HEK293 (cell line): ENCODE measurements at regions not wholly inside any gene's neighbourhood (a gene's known extent, or its start where the extent isn't known, plus 50 kb on each side); places are given as distances from the start of the nearest gene placed in this dataset.

ENCODE experiments used
- CTCF ChIA-PET: fragments of 350-600 bp; formaldehyde crosslinking; extraction: SDS; loops from one replicate; lab custom pipeline; 2021; ENCODE audit warnings: antibody characterized with exemption; lab: Yijun Ruan, JAX
- POLR2A ChIA-PET: fragments of 300-600 bp; formaldehyde crosslinking; extraction: SDS; loops from one replicate; lab custom pipeline; 2020; ENCODE audit warnings: antibody characterized with exemption, inconsistent platforms; lab: Yijun Ruan, JAX
- H3K27ac ChIP-seq: fragments of 200-500 bp; sonication (Bioruptor generic); 2 replicates; pipeline ENCODE4 v1.5.1; 2014; ENCODE audit warnings: low read depth, low read length, control low read depth, inconsistent platforms; ENCODE audit errors: extremely low read depth
- H3K36me3 ChIP-seq, 2 experiments: fragments of 200-500 bp in 1 of 2; sonication (Bioruptor generic) in 1 of 2; 1 replicate in 1 of 2; 2 replicates in 1 of 2; pipeline ENCODE4 v1.5.1; 2014 to 2017; ENCODE audit warnings: inconsistent platforms in 2 of 2, low read length in 2 of 2; ENCODE audit not compliant: control insufficient read depth in 2 of 2, insufficient read depth in 1 of 2
- H3K4me1 ChIP-seq: fragments of 200-500 bp; sonication (Bioruptor generic); 2 replicates; pipeline ENCODE4 v1.5.1; 2014; ENCODE audit warnings: mild to moderate bottlenecking, low read length, inconsistent platforms; ENCODE audit not compliant: control insufficient read depth, insufficient read depth
- H3K4me3 ChIP-seq: 2 replicates; pipeline ENCODE4 v1.5.1; 2011; ENCODE audit warnings: low read depth, mild to moderate bottlenecking, control low read depth, low read length, moderate library complexity
- H3K9me3 ChIP-seq: fragments of 200-500 bp; sonication (Bioruptor generic); 2 replicates; pipeline ENCODE4 v1.5.1; 2014; ENCODE audit warnings: low read depth, low read length, inconsistent platforms; ENCODE audit not compliant: control insufficient read depth, insufficient read depth
- GLI2 ChIP-seq: fragments of 450-650 bp; formaldehyde crosslinking; IDR thresholded peaks from 2 replicates; pipeline ENCODE4; 2017; ENCODE audit warnings: missing biosample characterization, missing genetic modification characterization, low read depth, borderline replicate concordance
- MEIS1 ChIP-seq: sonication (generic); formaldehyde crosslinking; IDR thresholded peaks from 2 replicates; pipeline ENCODE4 v1.8.1; 2022; ENCODE audit warnings: missing genetic modification reagents, mild to moderate bottlenecking, borderline replicate concordance
- SP2 ChIP-seq: fragments of 450-650 bp; formaldehyde crosslinking; IDR thresholded peaks from 2 replicates; pipeline ENCODE4 v1.5.1; 2016; ENCODE audit warnings: missing biosample characterization, missing genetic modification characterization
- ZBTB21 ChIP-seq: fragments of 450-650 bp; formaldehyde crosslinking; IDR thresholded peaks from 2 replicates; pipeline ENCODE4 v1.5.1; 2017; ENCODE audit warnings: missing biosample characterization, missing genetic modification characterization
- ZBTB48 ChIP-seq: fragments of 450-650 bp; formaldehyde crosslinking; IDR thresholded peaks from 2 replicates; pipeline ENCODE4 v1.5.1; 2016; ENCODE audit warnings: missing biosample characterization, missing genetic modification characterization
- ZFHX2 ChIP-seq: fragments of 450-650 bp; formaldehyde crosslinking; conservative IDR thresholded peaks from 2 replicates; pipeline ENCODE4 v1.5.1; 2016; ENCODE audit warnings: missing biosample characterization, missing genetic modification characterization
- ZNF175 ChIP-seq: fragments of 450-650 bp; formaldehyde crosslinking; IDR thresholded peaks from 2 replicates; pipeline ENCODE4 v1.5.1; 2016; ENCODE audit warnings: missing biosample characterization, missing genetic modification characterization
- ZNF211 ChIP-seq: fragments of 450-650 bp; formaldehyde crosslinking; IDR thresholded peaks from 2 replicates; pipeline ENCODE4 v1.5.1; 2016; ENCODE audit warnings: low read depth, missing biosample characterization, missing genetic modification characterization
- ZNF354C ChIP-seq: fragments of 450-650 bp; formaldehyde crosslinking; IDR thresholded peaks from 2 replicates; pipeline ENCODE4 v1.5.1; 2016; ENCODE audit warnings: missing biosample characterization, missing genetic modification characterization, low read depth, borderline replicate concordance
- ZNF423 ChIP-seq: fragments of 450-650 bp; formaldehyde crosslinking; IDR thresholded peaks from 2 replicates; pipeline ENCODE4 v1.5.1; 2016; ENCODE audit warnings: missing biosample characterization, missing genetic modification characterization
- ZNF433 ChIP-seq: fragments of 450-650 bp; formaldehyde crosslinking; IDR thresholded peaks from 2 replicates; pipeline ENCODE4 v1.5.1; 2016; ENCODE audit warnings: missing biosample characterization, missing genetic modification characterization, low read depth
- ZNF473 ChIP-seq: fragments of 450-650 bp; formaldehyde crosslinking; IDR thresholded peaks from 2 replicates; pipeline ENCODE4 v1.5.1; 2017; ENCODE audit warnings: missing biosample characterization, missing genetic modification characterization
- ZNF514 ChIP-seq: fragments of 450-650 bp; formaldehyde crosslinking; IDR thresholded peaks from 2 replicates; pipeline ENCODE4 v1.5.1; 2016; ENCODE audit warnings: missing biosample characterization, missing genetic modification characterization
- ZNF548 ChIP-seq: fragments of 450-650 bp; formaldehyde crosslinking; IDR thresholded peaks from 2 replicates; pipeline ENCODE4 v1.5.1; 2016; ENCODE audit warnings: missing biosample characterization, missing genetic modification characterization
- ZNF555 ChIP-seq: fragments of 450-650 bp; formaldehyde crosslinking; conservative IDR thresholded peaks from 2 replicates; pipeline ENCODE4 v1.5.1; 2017; ENCODE audit warnings: missing biosample characterization, mild to moderate bottlenecking, missing genetic modification characterization, inconsistent platforms
- ZNF560 ChIP-seq: fragments of 450-650 bp; formaldehyde crosslinking; IDR thresholded peaks from 2 replicates; pipeline ENCODE4 v1.5.1; 2017; ENCODE audit warnings: missing biosample characterization, missing genetic modification characterization, borderline replicate concordance
- ZNF654 ChIP-seq: fragments of 450-650 bp; formaldehyde crosslinking; IDR thresholded peaks from 2 replicates; pipeline ENCODE4 v1.5.1; 2016; ENCODE audit warnings: low read depth, missing biosample characterization, missing genetic modification characterization
- ZNF658 ChIP-seq: fragments of 450-650 bp; formaldehyde crosslinking; IDR thresholded peaks from 2 replicates; pipeline ENCODE4; 2016; ENCODE audit warnings: missing biosample characterization, missing genetic modification characterization
- ZNF677 ChIP-seq: fragments of 450-650 bp; IDR thresholded peaks from 2 replicates; pipeline ENCODE4 v1.5.0; 2018; ENCODE audit warnings: missing biosample characterization, mild to moderate bottlenecking, missing genetic modification characterization, moderate library complexity
- ZNF776 ChIP-seq: fragments of 450-650 bp; formaldehyde crosslinking; IDR thresholded peaks from 2 replicates; pipeline ENCODE4 v1.5.0; 2017; ENCODE audit warnings: missing biosample characterization, missing genetic modification characterization, borderline replicate concordance
- ZNF791 ChIP-seq: fragments of 450-650 bp; formaldehyde crosslinking; IDR thresholded peaks from 2 replicates; pipeline ENCODE4 v1.5.1; 2016; ENCODE audit warnings: missing biosample characterization, missing genetic modification characterization
- ZSCAN23 ChIP-seq: fragments of 450-650 bp; formaldehyde crosslinking; IDR thresholded peaks from 2 replicates; pipeline ENCODE4 v1.5.1; 2016; ENCODE audit warnings: missing biosample characterization, missing genetic modification characterization
- TF ChIP-seq, protein P1 (sequence below): fragments of 450-650 bp; formaldehyde crosslinking; IDR thresholded peaks from 2 replicates; pipeline ENCODE4 v1.5.1; 2016; ENCODE audit warnings: missing biosample characterization, missing genetic modification characterization
- TF ChIP-seq, protein P2 (sequence below): sonication (generic); formaldehyde crosslinking; IDR thresholded peaks from 2 replicates; pipeline ENCODE4 v1.8.1; 2022; ENCODE audit warnings: mild to moderate bottlenecking, moderate library complexity, missing genetic modification reagents

DNA sequence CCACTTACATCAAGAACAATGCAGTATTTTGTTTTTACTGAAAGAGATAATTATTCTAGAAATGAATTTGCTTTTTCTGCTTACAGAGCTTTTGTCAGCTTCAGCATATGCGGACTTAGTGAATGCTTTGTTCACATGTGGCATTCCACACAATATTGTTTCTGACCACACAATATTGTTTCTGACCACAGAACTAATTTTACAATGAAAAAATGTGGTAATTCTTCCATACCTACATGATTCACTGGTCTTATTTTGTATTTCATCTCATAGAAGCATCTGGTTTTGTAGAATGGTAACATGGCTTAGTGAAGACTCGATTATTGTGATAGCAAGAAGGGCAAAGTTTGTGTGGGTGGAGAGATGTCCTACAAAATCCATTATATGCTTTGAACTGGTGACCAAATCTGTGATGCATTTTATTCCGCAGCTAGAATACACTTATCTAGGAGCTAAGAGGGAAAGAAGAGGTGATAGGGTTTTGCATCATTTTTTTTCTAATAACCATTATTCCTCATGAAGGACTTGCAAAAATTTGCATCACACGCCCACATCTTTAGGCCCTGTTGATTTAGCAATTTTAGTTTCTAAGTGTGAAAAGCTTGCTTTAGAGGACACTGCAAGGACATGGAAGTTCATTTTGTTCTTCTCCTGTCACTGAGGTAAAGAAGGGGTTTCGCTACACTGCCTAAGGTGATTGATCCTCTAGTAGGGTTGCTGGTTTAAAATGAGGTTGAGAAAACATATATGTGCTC lies 75.3 kb downstream of the HLX start (continued):
- TF ChIP-seq, protein P1, sequence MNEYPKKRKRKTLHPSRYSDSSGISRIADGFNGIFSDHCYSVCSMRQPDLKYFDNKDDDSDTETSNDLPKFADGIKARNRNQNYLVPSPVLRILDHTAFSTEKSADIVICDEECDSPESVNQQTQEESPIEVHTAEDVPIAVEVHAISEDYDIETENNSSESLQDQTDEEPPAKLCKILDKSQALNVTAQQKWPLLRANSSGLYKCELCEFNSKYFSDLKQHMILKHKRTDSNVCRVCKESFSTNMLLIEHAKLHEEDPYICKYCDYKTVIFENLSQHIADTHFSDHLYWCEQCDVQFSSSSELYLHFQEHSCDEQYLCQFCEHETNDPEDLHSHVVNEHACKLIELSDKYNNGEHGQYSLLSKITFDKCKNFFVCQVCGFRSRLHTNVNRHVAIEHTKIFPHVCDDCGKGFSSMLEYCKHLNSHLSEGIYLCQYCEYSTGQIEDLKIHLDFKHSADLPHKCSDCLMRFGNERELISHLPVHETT (tag by site-specific recombination), result no peak
- TF ChIP-seq ZNF654 (tag by site-specific recombination), result no peak

DNA sequence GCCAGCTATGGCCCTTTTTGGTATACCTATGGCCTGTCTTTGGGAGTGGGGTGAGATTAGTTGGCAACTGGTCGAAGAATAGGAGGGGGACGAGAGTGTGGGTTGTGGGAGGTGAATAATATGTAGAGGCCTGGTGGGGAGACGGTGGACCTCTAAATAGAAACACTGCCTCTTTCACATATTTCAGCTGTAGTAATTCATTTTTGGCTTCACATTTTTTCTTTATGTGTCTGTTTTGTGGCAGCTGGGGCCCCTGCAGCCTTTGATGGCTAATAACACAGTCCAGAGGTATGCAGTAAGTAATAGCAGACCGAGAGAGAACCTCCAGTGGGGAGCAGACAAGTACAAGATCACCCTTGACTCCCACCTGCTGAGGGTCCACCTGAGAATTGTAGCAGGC lies 75.9 kb downstream of the HLX start:
- Histone ChIP-seq H3K4me3 (no peak overlapping the region), H3K36me3 (no peaks in the 10 kb centered on the region), H3K27ac (no peak overlapping the region), H3K9me3 (no peaks in the 10 kb centered on the region), H3K4me1 (no peaks in the 10 kb centered on the region)
- POLR2A ChIA-PET, result no interaction called here
- TF ChIP-seq ZNF677 (tag by site-specific recombination) (no peak), ZNF791 (no peak), ZBTB48 (tag by site-specific recombination) (no peak), ZNF654 (tag by site-specific recombination) (no peak), ZNF354C (tag by site-specific recombination) (no peak), ZNF555 (no peak), SP2 (tag by site-specific recombination) (no peak), ZNF658 (tag by site-specific recombination) (no peak), ZFHX2 (no peak), ZSCAN23 (tag by site-specific recombination) (no peak), ZBTB21 (tag by site-specific recombination) (no peak), ZNF776 (no peak), MEIS1 (CRISPR knock-in tag) (no peak), ZNF560 (tag by site-specific recombination) (no peak)
- CTCF ChIA-PET, result no interaction called here

DNA sequence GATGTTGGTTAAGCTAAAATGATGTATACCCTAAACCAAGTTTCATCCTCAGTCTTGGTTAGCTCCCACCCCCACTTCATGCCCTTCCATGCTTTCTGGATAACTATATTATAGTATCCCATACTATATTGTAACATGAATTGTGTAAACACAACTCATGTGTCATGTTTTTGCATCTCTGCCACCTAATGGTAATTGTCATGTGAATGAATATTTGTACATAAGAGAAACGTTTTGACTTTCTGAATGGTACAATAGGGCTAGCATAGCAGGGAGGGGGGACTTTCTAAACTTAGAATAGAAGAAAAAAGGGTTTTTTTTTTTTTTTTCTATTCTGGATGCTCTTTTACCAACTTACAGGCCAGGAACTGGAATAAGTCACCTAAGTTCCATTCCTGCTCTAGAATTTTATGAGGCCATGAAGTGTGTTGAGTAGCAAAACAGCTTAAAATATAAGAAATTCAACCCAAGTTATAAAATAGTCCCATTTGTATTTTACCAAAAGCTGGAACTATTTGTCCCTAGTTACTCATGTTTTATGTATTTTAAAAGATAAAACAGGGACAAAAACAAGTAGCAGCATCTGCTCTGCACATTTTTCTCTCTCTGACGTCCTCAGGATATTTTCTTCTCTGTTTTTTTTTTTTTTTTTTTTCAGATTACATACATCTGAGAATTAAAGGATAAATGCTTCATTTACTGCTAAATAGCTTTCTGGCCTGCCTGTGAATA lies 77.4 kb downstream of the HLX start:
- POLR2A ChIA-PET, result interaction anchor here (0.7 kb wide), 1 partner anchor 44 kb away, joined by 3 read pairs; no protein-coding TSS in a partner anchor
- H3K4me3 ChIP-seq, result no peak overlapping the region
- TF ChIP-seq, protein P2, sequence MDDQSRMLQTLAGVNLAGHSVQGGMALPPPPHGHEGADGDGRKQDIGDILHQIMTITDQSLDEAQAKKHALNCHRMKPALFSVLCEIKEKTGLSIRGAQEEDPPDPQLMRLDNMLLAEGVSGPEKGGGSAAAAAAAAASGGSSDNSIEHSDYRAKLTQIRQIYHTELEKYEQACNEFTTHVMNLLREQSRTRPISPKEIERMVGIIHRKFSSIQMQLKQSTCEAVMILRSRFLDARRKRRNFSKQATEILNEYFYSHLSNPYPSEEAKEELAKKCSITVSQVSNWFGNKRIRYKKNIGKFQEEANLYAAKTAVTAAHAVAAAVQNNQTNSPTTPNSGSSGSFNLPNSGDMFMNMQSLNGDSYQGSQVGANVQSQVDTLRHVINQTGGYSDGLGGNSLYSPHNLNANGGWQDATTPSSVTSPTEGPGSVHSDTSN (CRISPR knock-in tag), result no peak
- no peak for TF ChIP-seq ZNF548 (tag by site-specific recombination)
- TF ChIP-seq ZNF423, result no peak
- no peak for TF ChIP-seq ZNF473 (tag by site-specific recombination)
- no peak for TF ChIP-seq GLI2
- no peak for TF ChIP-seq ZNF211
- TF ChIP-seq ZNF433 (tag by site-specific recombination), result no peak
- TF ChIP-seq ZNF514, result no peak
- no peak for TF ChIP-seq ZNF175 (tag by site-specific recombination)
- no peak for TF ChIP-seq ZNF791
- H3K9me3 ChIP-seq, result no peaks in the 10 kb centered on the region
- CTCF ChIA-PET, result no interaction called here
- H3K27ac ChIP-seq, result no peak overlapping the region
- H3K4me1 ChIP-seq, result no peaks in the 10 kb centered on the region
- no peaks in the 10 kb centered on the region for H3K36me3 ChIP-seq
